ENCODE measurements at regions not wholly inside any gene's neighbourhood (a gene's known extent, or its start where the extent isn't known, plus 50 kb on each side); places are given as distances from the start of the nearest gene placed in this dataset.
A peak's percentile ranks its signal among the peaks of the same experiment; 100 is the strongest.
"Not testable (repeated sequence)": the region's sequence is repeated elsewhere in the genome, so short reads cannot be mapped to it uniquely, and the experiment has no call there.

- no peak for DNase-seq (ENCODE audit: low read depth)
Observed at GRCh38 chr17:6893382-6894205, 62.1 kb upstream of the TEKT1 start.

- no peak for DNase-seq (ENCODE audit: low read depth)
Observed at GRCh38 chr17:6894206-6894528, 62.6 kb upstream of the TEKT1 start.

DNA sequence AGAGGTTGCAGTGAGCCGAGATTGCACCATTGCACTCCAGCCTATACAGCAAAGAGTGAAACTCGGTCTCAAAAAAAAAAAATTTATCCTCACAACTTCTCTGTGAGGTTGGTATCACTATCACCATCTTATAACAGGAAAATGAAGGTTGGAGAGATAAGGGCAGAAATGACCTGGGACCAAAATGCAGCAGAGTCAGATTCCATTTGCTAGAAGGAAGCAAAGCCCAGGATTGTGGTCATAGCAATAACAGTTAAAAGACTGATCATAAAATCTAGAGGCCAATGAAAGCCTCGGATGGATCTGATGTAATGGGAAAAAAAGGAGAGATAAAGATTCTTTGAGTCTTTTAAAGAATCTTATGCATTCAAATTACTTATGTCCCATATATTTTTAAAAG is 69.6 kb upstream of the TEKT1 start:
- no peak for DNase-seq (ENCODE audit: low read depth)

GRCh38 chr17:6903326-6903900 is 71.9 kb upstream of the TEKT1 start:
- DNase-seq (ENCODE audit: low read depth) = no peak

GRCh38 chr17:6908807-6909206 is 77.3 kb upstream of the TEKT1 start:
- no peak for DNase-seq (ENCODE audit: low read depth)

DNA sequence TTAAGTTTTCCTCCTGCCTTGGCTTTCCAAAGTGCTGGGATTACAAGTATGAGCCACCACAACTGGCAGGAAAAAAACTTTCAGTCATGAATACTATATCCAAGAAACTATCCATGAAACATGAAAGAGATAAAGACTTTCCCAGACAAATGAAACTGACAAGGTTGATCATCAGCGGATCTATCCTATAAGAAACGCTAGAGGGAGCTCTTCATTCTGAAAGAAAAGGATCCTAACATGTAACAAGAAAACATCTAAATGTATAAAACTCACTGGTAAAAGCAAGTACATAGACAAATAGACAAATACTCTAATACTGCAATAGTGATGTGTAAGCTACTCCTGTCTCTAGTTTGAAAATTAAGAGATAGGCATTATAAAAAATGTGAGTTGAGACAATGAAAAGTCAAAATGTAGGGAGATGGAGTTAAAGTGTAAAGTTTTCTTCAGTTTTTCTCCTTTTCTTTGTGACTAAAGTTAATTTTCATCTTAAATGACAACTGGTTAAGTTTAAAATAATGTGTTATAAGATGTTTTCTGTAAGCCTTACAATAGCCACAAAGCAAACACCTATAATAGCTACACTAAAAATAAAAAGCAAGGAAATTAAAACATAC is 79.6 kb upstream of the TEKT1 start:
- DNase-seq (ENCODE audit: low read depth) = no peak

- no peak for DNase-seq (ENCODE audit: low read depth)
Observed at GRCh38 chr17:6912110-6913051, 80.9 kb upstream of the TEKT1 start.

DNA sequence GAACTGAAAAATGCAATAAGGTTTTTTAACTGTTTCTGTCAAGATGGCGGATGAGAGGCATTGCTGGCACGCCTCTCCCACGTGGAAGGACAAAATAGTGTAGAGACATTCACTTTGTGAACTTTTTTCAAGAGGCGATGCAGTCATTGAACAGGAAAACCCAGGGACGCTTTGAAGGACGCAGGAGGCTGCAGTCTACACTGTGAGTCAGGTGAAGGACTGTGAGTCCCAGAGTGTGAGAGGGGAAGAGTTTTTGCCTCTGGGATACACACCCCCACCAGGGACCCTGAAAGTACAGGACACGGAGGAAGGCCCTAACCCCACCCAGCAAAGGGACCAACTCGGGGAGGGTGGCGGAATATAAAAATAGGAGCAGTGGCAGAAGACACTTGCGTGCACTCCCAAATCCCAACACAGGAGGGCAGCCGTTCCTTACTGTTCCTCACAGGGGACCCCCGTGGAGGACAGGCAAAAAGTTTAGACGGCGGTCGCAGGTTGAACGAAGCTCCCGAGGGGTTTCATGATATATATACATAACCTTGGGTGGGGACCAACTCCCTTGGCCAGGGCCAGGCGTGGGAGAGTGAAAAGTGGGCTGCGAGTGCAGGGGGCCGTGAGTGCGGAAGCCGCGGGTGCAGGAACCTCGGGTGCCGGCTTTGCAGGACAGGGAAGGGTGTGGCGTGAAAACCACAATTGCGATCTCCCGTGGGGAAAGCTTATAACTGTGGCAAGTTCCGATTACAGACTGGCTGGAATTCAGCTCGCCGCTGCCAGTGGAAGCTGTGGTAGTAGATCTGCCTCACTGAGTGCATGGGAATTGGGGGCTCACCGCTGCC is 82.0 kb upstream of the ALOX12 start:
- peak; percentile 62 for DNase-seq (ENCODE audit: low read depth)

- no peak for DNase-seq (ENCODE audit: low read depth)
Observed at GRCh38 chr17:6914711-6915110, 81.1 kb upstream of the ALOX12 start.

- no peak for DNase-seq (ENCODE audit: low read depth)
Observed at GRCh38 chr17:6915620-6916019, 80.2 kb upstream of the ALOX12 start.

DNA sequence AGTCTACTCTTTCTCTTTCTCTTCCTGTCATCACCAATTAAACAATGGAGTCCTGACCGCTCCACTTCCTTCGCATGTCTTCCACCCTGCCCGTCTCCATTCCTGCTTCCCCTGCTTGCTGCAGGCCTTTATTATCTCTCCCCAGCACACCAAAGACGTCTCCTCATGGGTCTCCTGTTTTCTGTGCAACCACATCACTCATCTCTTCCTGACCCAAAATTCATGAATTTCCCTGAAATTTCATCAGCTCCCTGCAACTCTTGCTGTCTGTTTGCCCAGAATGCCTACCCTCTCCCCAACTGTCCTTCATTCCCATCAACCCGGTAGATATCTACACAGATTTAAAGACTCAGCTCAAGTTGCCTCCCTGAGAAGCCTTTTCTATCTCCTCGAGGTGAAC is 76.7 kb upstream of the ALOX12 start:
- no peak for DNase-seq (ENCODE audit: low read depth)

DNA sequence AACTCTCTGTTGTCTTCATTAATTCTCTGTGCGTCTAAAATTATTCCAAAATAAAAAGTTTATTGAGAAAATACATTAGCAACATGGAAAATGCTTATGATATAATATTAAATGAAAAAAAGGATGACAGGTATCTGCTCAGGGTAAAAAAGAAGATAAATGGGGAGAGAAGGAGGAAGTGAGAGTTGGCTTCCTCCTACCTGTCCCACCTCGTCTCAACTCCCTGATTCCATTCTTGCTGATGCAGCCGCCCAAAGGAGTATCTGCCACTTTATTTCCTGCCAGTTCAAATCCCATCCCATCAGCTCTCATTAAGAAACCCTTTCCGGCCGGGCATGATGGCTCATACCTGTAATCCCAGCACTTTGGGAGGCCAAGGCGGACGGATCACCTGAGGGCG is 72.5 kb upstream of the ALOX12 start:
- no peak for DNase-seq (ENCODE audit: low read depth)

GRCh38 chr17:6924208-6924607 is 71.6 kb upstream of the ALOX12 start:
- DNase-seq (ENCODE audit: low read depth) = no peak

GRCh38 chr17:6926667-6927066 is 69.2 kb upstream of the ALOX12 start:
- DNase-seq (ENCODE audit: low read depth) = no peak

- no peak for DNase-seq (ENCODE audit: low read depth)
Observed at GRCh38 chr17:6927290-6928126, 68.3 kb upstream of the ALOX12 start.

DNA sequence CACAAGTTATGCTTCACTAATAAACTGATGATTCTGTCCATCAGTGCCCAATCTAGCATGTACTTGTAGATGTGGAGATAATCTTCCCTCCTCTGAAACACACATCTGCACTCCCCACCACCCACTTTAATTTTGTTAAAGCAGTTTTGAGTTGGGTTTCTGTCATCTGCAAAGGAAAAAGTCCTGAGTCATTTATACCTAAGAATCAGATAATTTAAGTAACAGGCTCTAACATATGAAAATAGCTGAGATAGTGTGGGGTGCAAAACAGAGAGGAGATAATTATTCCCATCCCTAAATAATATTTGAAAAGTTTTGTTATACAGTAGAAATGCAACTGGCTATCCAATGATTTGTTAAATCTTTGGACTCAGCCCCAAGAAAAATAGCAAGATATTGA is 67.7 kb upstream of the ALOX12 start:
- DNase-seq (ENCODE audit: low read depth) = no peak

- no peak for DNase-seq (ENCODE audit: low read depth)
Observed at GRCh38 chr17:6930749-6931148, 65.1 kb upstream of the ALOX12 start.

DNA sequence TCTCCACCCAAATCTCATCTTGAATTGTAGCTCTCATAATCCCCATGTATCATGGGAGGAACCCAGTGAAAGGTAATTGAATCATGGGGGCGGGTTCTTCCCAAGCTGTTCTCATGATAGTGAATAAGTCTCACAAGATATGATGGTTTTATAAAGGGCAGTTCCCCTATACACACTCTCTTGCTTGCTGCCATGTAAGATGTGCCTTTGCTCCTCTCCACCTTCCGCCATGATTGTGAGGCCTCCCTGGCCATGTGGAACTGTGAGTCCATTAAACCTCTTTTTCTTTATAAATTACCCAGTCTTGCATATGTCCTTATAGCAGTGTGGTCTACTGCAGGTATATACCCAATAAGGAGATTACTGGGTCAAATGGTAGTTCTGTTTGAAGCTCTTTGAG is 61.3 kb upstream of the ALOX12 start:
- DNase-seq (ENCODE audit: low read depth) = not testable (repeated sequence)

GRCh38 chr17:6936370-6937028 is 59.4 kb upstream of the ALOX12 start:
- no peak for DNase-seq (ENCODE audit: low read depth)

DNA sequence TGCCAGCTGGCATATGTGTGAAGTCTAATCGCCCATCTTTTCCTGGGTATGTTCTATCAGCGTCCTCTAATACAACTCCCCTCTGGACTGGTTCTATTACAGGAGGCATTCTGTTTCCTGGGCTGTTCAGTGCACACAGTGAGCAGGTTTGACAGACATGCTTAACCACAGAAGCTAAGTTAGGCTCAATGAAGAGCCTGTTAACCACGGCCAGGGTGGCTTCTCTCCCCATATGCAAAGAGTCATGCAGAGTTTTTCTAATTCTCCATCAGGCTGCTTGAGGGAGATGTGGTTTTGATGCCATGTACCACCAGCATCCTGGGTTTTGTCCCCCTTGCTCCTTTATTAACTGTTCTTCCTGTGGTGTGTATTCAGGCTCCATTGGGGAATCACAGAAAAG is 57.2 kb upstream of the ALOX12 start:
- no peak for DNase-seq (ENCODE audit: low read depth)

All from activated gamma-delta T cell treated with anti-CD3 and anti-CD28 coated beads, Interleukin-2, amount 50 U/mL, for 16 hours (primary cell).